GM23338 (cell line): ENCODE measurements at regions not wholly inside any gene's neighbourhood (a gene's known extent, or its start where the extent isn't known, plus 50 kb on each side); places are given as distances from the start of the nearest gene placed in this dataset.

Experiments
- CREB1 ChIP-seq: fragments of 250-450 bp; sonication (Bioruptor Pico); IDR thresholded peaks from 2 replicates; pipeline ENCODE4 v1.5.0; 2020; ENCODE audit warnings: low read depth, mild to moderate bottlenecking, moderate library complexity
- CTCF ChIP-seq, 2 experiments: fragments of 200-600 bp in 1 of 2; sonication (generic) in 1 of 2; conservative IDR thresholded peaks; 2 replicates each; pipeline versions ENCODE4 v1.5.1 to v1.6.1; 2016 to 2017; ENCODE audit warnings: antibody characterized with exemption in 2 of 2, low read depth in 2 of 2, mild to moderate bottlenecking in 2 of 2, moderate library complexity in 1 of 2
- EZH2 ChIP-seq: fragments of 200-600 bp; sonication (generic); IDR thresholded peaks from one replicate; pipeline ENCODE4 v1.8.0; 2017; ENCODE audit warnings: antibody characterized with exemption, mild to moderate bottlenecking, low read depth; ENCODE audit not compliant: unreplicated experiment
- POLR2AphosphoS5 ChIP-seq: IDR thresholded peaks from 2 replicates; pipeline ENCODE4 v1.6.1; 2016; ENCODE audit warnings: antibody characterized with exemption, low read depth
- TF ChIP-seq, protein P1 (sequence below): IDR thresholded peaks from one replicate; pipeline ENCODE4 v1.6.1; 2018; ENCODE audit warnings: antibody characterized with exemption; ENCODE audit not compliant: unreplicated experiment

- TF ChIP-seq, protein P1, sequence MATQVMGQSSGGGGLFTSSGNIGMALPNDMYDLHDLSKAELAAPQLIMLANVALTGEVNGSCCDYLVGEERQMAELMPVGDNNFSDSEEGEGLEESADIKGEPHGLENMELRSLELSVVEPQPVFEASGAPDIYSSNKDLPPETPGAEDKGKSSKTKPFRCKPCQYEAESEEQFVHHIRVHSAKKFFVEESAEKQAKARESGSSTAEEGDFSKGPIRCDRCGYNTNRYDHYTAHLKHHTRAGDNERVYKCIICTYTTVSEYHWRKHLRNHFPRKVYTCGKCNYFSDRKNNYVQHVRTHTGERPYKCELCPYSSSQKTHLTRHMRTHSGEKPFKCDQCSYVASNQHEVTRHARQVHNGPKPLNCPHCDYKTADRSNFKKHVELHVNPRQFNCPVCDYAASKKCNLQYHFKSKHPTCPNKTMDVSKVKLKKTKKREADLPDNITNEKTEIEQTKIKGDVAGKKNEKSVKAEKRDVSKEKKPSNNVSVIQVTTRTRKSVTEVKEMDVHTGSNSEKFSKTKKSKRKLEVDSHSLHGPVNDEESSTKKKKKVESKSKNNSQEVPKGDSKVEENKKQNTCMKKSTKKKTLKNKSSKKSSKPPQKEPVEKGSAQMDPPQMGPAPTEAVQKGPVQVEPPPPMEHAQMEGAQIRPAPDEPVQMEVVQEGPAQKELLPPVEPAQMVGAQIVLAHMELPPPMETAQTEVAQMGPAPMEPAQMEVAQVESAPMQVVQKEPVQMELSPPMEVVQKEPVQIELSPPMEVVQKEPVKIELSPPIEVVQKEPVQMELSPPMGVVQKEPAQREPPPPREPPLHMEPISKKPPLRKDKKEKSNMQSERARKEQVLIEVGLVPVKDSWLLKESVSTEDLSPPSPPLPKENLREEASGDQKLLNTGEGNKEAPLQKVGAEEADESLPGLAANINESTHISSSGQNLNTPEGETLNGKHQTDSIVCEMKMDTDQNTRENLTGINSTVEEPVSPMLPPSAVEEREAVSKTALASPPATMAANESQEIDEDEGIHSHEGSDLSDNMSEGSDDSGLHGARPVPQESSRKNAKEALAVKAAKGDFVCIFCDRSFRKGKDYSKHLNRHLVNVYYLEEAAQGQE, result no peak
- TF ChIP-seq CTCF (conservative IDR thresholded peaks at IDR 0.05; ENCODE audit: low read depth in 2 of 2), result no peak
- no peak for TF ChIP-seq POLR2AphosphoS5
- no peak for TF ChIP-seq EZH2
- TF ChIP-seq CREB1 (CRISPR knock-in tag), result no peak
These were observed 156.5 kb upstream of the KCNJ18 start for GRCh38 chr17:21535686-21536375.
